ENCODE measurements at regions not wholly inside any gene's neighbourhood (a gene's known extent, or its start where the extent isn't known, plus 50 kb on each side); places are given as distances from the start of the nearest gene placed in this dataset.
"Not testable (repeated sequence)": the region's sequence is repeated elsewhere in the genome, so short reads cannot be mapped to it uniquely, and the experiment has no call there.

DNA sequence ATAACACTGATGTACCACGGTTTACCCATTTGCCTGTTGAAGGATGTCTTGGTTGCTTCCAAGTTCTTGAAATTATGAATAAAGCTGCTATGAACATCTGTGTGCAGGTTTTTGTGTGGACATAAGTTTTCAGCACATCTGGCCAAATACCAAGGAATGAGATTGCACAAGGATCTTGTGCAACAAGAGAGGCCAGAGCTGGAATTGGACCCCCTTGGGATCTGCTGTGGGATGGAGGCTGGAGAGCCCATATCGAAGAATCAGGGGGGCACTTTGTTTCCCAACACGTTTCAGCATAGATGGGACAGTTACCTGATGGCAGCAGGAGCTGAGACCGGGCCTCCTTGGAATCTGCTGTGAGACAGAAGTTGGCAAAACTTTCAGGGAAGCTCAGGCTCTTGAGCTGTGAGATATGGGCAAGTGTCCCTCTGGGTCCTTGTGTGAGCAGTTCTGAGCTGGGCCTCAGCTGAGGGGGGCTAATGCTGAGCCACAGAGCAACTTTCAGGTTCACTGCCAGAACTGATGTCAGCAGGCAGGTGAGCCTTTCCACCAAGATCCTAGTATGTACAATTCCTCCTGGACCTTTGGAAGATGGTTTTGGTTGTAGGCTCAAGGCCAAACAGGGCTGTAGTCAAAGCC, 115.2 kb upstream of the RAB18 start:
- FAIRE-seq: no peak

DNA sequence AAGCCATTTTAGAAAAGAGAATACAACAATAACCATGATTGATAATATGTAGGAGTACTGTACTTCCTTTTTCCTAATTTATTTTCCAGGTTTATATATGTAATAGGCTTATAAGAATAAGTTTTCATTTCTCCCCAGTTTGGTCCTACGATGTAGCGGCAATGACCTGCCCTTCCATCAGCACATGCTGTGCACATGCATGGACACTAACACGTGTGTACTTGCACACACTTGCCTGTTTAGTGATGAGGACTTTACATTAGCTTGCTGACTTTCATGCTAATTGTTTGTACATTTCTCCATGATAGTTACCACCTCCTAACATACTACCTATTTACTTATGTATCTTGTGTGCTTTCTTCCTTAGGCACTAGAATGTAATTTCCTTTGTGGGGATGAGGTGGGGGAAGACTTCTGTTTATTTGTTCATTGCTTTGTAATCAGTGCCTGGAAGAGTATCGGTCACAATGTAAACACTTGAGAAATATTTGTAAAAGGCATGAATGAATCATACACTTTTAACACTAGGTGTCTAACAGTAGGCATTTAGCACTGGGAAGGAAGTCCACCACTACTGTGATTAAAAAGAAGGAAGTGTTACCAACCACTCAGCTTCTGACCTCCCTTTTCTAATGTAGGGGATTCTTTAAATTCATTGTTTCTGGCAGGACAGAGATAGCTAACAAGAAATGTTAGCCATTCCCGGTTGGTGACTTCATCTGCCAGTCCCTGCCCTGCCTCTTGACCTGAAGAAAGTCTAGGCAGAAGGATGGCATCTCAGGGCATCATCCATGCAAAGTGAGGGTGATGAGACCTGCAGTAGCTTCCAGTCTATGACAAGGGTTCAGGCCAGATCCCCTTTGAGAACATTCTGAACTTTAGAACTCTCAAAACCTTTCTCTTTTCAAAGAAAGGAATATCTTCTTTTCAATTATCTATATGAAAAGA, 120.2 kb upstream of the RAB18 start:
- no peak for FAIRE-seq

DNA sequence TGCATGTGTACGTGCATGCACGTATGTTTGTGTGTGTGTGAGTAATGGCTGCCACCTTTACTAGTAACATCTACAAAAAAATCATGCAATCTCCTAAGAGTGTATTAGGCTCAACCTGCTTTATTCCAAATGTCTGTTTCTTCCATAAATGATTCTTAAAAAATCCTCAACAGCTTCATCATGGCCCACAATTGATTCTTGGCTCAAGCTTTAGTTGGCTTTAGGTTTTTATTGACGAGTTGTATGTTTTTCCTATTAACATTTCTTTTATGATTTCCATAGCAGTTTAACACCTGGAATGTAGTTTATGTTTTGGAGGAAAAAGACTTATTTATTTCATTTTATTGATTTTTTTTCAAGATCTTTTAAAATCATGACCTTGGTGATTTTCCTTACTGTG, 121.9 kb upstream of the RAB18 start:
- FAIRE-seq: no peak

DNA sequence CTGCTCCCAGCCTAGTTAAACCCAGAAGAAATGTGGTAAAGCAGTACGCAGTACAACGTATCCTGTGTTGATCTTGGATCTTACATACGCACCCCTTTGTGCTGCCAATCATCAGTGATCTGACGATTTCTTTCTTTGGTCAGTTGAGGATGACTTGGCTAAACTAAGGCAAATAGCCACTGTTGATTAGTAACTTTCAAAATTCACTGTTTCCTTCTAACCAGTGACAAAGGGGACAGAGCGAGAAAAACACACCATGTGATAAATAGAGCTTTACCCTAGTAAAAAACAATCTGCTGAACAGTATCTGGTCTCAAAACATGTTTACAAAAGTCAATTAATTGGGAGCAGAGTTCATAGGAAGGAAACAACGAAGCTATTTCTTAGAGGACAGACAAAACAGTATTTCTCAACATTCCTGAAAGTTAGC, 123.2 kb upstream of the RAB18 start:
- no peak for FAIRE-seq

DNA sequence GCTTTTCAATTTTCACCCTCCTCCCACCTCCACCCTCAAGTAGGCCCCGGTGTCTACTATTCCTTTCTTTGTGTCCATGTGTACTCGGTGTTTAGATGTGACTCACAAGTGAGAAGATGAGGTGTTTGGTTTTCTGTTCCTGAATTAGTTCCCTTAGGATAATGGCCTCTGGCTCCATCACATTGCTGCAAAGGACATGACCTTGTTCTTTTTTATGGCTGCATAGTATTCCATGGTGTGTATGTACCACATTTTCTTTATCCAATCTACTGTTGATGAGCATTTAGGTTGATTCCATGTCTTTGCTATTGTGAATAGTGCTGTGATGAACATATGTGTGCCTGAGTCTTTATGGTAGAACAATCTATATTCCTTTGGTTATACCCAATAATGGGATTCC, 125.1 kb upstream of the RAB18 start:
- FAIRE-seq: not testable (repeated sequence)

DNA sequence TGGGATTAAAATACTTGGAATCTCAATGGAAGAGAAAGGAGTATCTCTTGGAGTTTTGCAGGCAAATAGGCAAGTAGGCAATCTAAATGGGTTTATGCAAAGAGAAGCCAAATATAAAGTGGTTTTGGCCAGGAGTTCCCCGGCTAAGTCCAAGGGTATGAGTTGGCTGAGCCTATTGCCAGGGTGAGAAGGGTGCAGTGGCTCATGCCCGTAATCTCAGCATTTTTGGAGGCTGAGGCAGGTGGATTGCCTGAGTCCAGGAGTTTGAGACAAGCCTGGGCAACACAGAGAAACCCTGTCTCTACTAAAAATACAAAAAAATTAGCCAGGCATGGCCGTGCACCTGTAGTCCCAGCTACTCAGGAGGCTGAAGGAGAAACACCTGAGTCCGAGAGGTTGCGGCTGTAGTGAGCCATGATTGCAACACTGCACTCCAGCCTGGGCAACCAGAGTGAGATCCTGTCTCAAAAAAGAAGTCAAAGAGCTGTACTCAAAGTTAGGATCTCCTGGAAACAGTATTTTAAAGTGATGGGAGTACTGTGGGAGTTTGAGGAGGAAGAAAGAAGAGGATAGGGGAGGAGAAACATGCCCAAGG, 130.4 kb upstream of the RAB18 start:
- no peak for FAIRE-seq

DNA sequence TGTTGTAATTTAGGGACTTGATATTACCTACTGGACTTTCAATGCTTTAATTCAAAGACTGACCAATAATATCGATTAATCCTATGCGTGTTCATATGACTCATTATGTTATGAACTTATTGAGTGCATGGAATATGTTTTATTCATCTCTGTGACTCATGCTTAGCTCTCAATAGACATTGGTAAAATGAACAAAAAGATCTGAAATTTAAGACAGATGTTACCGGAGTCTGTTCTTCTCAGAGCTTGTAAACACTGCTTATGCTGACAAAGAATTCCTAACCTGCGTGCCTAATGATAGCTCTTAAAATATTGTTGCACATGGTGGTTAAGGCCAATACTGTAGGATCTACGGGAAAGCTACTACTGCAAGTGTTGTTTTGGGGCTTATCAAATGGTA, 131.5 kb upstream of the ACBD5 start:
- FAIRE-seq: no peak

DNA sequence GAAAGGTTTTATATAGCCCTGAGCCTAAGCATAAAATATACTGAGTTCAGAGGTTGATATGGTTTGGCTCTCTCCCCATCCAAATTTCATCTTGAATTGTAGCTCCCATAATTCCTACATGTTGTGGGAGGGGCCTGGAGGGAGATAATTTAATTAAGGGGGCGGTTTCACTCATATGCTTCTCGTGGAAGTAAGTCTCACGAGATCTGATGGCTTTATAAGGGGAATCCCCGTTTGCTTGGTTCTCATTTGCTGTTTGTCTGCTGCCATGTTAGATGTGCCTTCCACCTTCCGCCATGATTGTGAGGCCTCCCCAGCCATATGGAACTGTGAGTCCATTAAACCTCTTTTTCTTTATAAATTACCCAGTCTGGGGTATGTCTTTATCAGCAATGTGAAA, 130.8 kb upstream of the ACBD5 start:
- not testable (repeated sequence) for FAIRE-seq

DNA sequence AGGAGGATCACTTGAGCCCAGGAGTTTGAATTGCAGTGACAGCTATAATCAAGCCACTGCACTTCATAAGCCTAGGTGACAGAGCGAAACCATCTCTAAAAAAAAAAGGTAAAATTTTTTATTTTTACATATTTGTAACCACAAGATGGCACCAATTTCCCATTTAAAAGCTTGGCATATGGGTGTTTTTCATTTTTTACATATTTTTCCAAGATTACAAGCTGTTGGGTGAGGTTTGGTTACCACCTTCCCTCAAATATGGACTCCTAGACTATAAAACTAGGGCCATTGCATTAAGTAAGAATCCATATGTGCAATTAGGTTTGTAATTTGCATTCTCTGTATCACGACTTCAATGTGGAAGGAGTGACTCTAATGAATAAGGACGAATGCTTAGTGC, 129.3 kb upstream of the ACBD5 start:
- FAIRE-seq: no peak

DNA sequence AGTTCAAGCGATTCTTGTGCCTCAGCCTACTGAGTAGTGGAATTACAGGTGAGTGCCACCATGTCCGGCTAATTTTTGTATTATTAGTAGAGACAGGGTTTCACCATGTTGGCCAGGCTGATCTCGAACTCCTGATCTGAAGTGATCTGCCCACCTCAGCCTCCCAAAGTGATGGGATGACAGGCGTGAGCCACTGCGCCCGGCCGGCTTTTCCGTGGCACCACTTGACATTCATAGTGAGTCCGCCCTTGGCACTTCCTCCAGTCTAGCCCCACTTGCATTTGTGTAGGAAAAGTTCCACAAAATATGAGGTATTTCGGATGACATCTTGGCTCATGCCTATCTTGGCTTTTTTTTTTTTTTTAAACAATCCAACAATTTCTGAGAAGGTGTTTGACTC, 128.1 kb upstream of the ACBD5 start:
- no peak for FAIRE-seq

DNA sequence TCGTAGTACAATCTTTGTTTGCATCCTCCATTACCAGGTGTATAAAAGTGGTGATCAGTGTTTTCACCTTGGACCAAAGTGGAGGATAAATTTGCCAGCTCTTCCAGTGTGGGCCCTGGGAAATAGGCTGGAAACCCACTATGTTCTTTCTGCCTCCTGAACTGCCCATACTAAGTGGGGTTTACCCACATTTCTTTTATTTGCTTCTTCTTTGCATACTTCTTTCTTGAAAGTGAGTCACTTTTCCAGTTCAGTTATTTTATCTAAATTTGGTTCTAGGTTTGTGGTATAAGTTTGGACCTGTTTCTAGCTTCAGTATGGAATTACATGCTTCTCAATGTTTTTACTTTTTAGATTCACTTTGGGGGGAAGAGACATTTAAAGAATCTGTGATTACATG, 126.2 kb upstream of the ACBD5 start:
- no peak for FAIRE-seq

DNA sequence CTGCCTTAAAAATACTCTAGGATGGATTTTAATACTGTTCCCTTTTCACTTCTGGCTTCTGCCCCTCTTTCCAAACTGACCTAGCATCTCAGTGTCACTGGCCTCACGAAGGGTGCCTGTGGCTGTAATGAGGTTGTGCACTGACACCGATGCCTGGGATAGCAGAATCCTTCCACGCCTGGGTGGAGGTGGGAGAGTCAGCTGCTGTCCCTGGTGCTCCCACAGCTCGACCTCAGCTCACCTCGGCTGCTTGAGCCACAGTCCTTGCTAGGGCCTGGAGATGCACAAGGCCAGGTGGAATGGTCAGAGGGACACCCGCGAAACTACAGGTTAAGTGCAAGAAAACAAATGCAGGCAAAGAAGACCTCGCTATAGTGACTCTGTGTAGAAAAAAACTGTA, 123.4 kb upstream of the ACBD5 start:
- FAIRE-seq: no peak

DNA sequence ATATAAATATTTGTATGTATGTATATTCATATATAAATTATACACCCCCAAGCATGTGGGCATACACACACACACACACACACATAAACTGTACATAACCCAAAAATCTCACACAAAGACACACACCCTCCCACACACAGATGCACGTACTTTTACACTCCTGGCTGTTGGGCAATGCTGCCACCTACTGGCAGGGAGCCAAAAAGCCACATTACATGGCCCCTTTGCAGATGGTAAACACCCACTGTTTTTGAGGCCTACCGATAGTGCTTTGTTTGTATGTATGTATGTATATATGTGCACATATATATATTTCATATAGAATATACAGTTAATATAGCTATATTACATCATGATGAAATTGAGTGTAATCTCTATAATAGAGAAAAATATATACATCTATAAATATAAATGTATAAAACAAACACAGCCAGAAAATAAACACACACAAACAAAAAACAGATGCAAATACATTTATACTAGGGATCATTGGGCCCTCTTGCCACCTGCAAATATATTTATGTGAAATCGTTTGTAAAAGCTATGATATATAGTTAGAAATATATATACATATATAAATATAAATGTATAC, 120.1 kb upstream of the ACBD5 start:
- FAIRE-seq: peak; percentile 39

DNA sequence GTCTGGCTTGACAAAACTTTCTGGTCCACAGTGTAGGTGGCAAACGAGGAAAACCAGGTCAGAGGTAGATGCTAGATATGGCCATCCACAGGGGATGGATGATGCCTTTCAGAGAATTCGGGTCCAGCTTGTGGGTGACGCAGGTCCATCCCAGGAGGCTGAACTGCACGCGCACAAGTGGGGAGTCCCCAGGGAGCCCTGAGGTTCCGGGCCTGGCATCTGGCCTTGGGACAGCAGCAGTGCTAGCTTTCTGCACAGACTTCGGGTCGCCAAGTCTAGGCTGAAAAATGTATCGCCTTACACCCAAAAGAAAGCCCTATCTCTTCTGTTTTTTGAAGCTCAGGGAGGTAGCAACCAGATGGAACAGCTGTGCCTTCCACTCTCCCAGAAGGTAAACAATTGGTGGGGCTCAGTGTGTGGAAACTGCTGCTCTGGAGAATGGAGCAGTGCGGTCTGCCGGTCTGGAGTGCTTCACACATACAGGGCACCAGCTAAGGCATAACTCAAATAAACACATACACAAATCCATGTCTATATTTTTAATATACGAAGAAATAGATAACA, 119.3 kb upstream of the ACBD5 start:
- FAIRE-seq: no peak

DNA sequence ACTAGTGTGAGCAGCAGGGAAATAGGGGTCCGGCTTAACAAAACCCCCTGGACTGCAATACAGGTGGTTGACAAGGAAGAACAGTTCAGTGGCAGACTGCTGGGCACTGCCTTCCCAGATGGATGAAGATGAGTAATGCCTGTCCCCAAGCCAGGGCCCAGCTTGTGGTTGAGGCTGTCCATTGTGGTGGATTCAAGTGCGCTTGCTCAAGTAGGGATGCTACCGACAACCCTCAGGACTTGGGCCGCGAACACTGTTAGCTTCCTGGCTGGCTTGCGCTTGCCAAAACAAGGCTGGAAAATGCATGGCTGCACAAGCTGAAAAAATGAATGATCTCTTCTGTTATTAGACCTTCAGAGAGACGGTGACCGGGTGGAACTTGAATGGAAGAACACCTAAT, 116.1 kb upstream of the ACBD5 start:
- FAIRE-seq: no peak

DNA sequence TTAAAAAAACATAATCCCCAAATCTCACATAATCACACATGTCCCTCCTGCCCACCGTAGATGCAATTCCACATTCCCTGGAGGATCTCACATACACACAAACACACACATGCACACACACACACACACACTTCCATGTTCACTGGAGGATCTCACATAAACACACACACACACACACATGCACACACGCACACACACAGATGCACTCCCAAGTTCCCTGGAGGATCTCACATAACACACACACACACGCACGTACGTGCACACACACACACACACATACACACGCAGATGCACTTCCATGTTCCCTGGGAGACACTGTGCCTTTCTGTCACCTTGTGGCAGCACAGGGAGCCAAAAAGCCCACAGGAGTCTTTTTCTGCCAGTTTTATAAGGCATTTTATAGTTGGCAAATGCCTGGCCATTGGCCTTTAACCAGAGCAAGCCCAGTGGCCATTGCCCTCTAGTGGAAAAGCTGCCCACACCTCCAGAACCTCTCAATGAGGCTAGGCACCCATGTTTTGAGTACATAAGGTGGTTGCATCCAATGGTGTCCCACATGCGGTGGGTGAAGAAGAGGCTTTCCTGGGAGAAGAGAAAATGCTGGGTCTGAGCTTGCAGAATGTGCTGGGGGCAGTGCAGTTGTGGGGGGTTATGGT, 115.4 kb upstream of the ACBD5 start:
- FAIRE-seq: no peak

DNA sequence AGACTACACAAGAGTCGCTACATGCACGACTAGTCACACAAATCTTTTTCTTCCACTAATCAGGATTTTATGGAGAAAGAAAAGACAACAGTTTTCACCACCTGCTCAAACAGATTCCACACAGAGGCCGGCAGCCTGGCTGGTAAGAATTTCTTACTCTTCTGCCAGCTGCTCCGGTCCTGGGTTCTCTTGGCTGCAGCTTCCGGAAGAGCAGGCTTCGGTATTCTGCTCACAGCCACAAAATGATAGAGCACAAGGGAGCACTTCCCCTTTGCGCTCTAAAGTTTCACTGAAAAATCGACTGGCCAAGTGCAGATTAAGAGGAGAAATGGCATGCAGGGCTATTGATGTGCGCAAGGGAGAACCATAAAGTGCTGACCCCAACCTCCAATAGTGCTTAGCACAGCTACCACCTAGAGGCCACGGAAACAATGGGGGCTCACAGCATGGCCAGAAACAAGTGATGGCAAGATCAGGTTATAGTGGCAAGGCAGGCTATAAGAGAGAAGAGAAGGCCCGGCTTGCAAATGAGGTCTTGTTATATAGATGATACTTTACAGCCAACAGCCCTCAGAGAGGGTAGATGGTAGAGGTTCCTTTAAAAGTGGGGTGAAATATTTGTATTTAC, 114.2 kb upstream of the ACBD5 start:
- not testable (repeated sequence) for FAIRE-seq

DNA sequence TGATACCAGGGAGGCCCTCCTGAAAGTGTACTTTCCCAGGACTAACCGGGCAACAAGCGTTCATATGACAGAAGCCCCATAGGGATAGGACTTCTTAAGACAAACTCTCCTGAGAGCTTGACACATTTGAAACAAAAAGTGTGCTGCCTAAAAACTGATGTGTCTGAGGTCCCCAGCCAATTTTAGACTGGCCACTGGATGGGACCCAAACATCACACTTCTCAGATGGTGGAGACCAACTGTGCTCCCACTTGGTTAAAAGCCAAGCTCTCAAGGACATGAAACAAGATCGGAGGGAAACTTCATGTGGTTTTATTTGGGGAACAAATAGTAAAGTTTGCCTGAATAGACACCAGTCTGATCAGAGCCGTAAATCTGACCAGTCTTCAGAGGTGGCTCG, 113.5 kb upstream of the ACBD5 start:
- not testable (repeated sequence) for FAIRE-seq

DNA sequence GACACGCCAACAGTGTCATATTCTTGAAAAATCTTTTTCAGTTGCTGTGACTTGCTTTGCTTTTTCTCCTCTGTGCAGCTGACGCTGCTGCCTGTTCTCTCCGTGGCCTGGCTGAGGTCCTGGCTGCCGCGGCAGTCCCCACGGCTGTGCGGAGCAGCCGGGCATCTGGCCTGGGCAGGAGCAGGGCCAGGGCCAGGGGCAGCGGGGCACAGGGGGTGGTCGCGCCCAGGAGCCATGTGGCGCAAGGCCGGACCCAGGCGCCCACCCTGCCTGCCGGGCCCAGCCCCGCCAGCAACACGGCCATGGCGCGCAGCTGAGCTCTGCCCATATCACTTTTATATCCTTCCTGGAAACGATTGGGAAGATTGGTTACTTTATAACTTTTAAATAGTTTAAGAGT, 109.4 kb upstream of the ACBD5 start:
- FAIRE-seq: no peak

DNA sequence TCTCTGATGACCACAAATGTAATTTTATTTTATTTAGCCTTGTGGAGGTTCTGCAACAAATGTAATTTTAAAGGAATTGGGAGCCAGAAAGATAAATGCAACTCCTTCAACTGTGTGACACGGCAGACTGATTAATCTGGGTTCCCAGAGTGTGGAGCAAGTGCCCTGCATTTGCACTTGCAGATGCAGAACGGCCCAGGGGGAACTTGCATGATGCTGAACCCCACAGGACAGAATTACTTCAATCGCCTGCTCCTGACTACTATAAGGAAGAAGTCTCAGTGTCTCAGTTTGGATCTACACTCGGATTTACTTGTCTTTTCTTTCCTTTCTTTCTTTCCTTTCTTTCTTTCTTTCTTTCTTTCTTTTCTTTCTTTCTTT, 107.2 kb upstream of the ACBD5 start:
- not testable (repeated sequence) for FAIRE-seq

DNA sequence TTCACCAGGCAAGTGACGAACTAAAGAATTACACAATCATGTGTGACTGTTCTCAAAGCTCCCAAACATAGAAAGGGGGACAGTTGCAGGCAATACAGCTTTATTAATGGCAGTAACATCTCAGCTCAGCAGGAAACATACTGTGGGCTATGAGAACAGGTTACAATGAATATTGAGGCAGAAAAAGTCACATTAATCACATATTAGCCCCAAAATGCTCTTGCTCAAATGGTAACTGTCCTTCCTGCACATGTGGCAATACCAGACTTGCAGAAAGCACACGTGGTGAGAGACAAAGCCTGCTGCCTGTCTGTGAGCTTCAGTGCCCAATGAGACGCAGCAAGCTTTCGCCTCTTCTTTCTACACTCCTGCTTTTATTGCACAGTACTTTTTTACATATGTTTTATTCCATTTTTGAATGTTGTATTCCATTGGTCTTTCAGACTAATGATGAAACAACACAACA, 104.9 kb upstream of the ACBD5 start:
- FAIRE-seq: no peak
